Breast epithelium (tissue), 3 donors: ENCODE measurements at regions not wholly inside any gene's neighbourhood (a gene's known extent, or its start where the extent isn't known, plus 50 kb on each side); places are given as distances from the start of the nearest gene placed in this dataset.

Source experiments
- CTCF ChIP-seq, 3 donors: fragments of 450-650 bp; IDR thresholded peaks; one replicate each; pipeline ENCODE4 v1.5.1; 2016 to 2017; ENCODE audit warnings: antibody characterized with exemption in 3 of 3, mild to moderate bottlenecking in 3 of 3, moderate library complexity in 3 of 3
- POLR2AphosphoS5 ChIP-seq, 3 donors: sonication (generic); formaldehyde crosslinking; IDR thresholded peaks; one replicate each; pipeline ENCODE4 v1.6.1; 2017; ENCODE audit warnings: antibody characterized with exemption in 3 of 3

GRCh38 chr15:47266566-47266965 is 450.7 kb upstream of the SEMA6D start:
- TF ChIP-seq CTCF (IDR thresholded peaks at IDR 0.05): no peak
- TF ChIP-seq POLR2AphosphoS5 (IDR thresholded peaks at IDR 0.05): no peak
